CD4-positive, alpha-beta T cell (primary cell): ENCODE measurements at regions not wholly inside any gene's neighbourhood (a gene's known extent, or its start where the extent isn't known, plus 50 kb on each side); places are given as distances from the start of the nearest gene placed in this dataset.

Experiments
- ATAC-seq: fragments of 200-7000 bp; cut with Tn5 transposase; one replicate; pipeline ENCODE4 v1.10.0; 2022; ENCODE audit warnings: mild to moderate bottlenecking; ENCODE audit not compliant: poor library complexity
- CTCF ChIA-PET: fragments of 350-600 bp; sonication (Branson Sonifier 250); formaldehyde crosslinking; loops from one replicate; lab custom pipeline; 2021; ENCODE audit warnings: antibody characterized with exemption, inconsistent platforms; lab: Charles Lee
- POLR2A ChIA-PET: fragments of 350-600 bp; sonication (Branson Sonifier 250); formaldehyde crosslinking; loops from one replicate; lab custom pipeline; 2021; ENCODE audit warnings: antibody characterized with exemption, inconsistent platforms; lab: Charles Lee
- DNase-seq, 14 experiments: peaks; one replicate each; pipeline ENCODE4 v3.0.0-alpha.2; 2013 to 2020; ENCODE audit warnings: mixed read lengths in 2 of 14
- H3K27ac ChIP-seq, 2 donors: one replicate each; pipeline versions ENCODE4 v1.5.1 to v1.7.0; 2013; ENCODE audit warnings: low read length in 2 of 2, low read depth in 1 of 2, mild to moderate bottlenecking in 1 of 2
- H3K27me3 ChIP-seq, 2 experiments: 1 replicate in 1 of 2; 2 replicates in 1 of 2; pipeline versions ENCODE4 v1.6.1 to v1.7.0; 2013; ENCODE audit warnings: low read length in 2 of 2, control low read depth in 1 of 2, mild to moderate bottlenecking in 1 of 2, moderate library complexity in 1 of 2; ENCODE audit not compliant: insufficient read depth in 2 of 2, control insufficient read depth in 1 of 2
- H3K36me3 ChIP-seq: one replicate; pipeline ENCODE4 v1.6.1; 2013; ENCODE audit warnings: low read length, control low read depth; ENCODE audit not compliant: insufficient read depth
- H3K4me1 ChIP-seq: one replicate; pipeline ENCODE4 v1.6.1; 2013; ENCODE audit warnings: low read length, control low read depth; ENCODE audit not compliant: insufficient read depth
- H3K4me3 ChIP-seq: one replicate; pipeline ENCODE4 v1.5.1; 2013; ENCODE audit warnings: mild to moderate bottlenecking, low read length, moderate library complexity
- H3K9me3 ChIP-seq, 2 experiments: 1 replicate in 1 of 2; 2 replicates in 1 of 2; pipeline versions ENCODE4 v1.6.1 to v1.7.0; 2013; ENCODE audit warnings: low read length in 2 of 2, mild to moderate bottlenecking in 2 of 2, control low read depth in 1 of 2, moderate library complexity in 1 of 2; ENCODE audit not compliant: control insufficient read depth in 1 of 2, insufficient read depth in 1 of 2
- H3K27ac Mint-ChIP-seq: one replicate; pipeline ENCODE4 v1.8.0; 2020; ENCODE audit warnings: mixed read lengths
- H3K27me3 Mint-ChIP-seq: one replicate; pipeline ENCODE4 v1.8.0; 2021; ENCODE audit warnings: mixed read lengths
- H3K36me3 Mint-ChIP-seq: one replicate; pipeline ENCODE4 v1.8.0; 2021; ENCODE audit warnings: low read depth, mixed read lengths
- H3K4me1 Mint-ChIP-seq: one replicate; pipeline ENCODE4 v1.8.0; 2021; ENCODE audit warnings: low read depth, mixed read lengths
- H3K4me3 Mint-ChIP-seq: one replicate; pipeline ENCODE4 v1.8.0; 2020; ENCODE audit warnings: mild to moderate bottlenecking, mixed read lengths
- H3K9me3 Mint-ChIP-seq: one replicate; pipeline ENCODE4 v1.8.0; 2020; ENCODE audit warnings: mixed read lengths
- intact Hi-C, 2 experiments: fragments of 100-400 bp; cut with DNase I in 1 of 2; cut with micrococcal nuclease in 1 of 2; formaldehyde crosslinking; loops; one replicate each; pipeline versions ENCODE4 v1.15.1 to v1.9.0; 2023 to 2025; cut with DNase I, micrococcal nuclease
- TF ChIP-seq, protein P1 (sequence below): fragments of 200-600 bp; IDR thresholded peaks from one replicate; pipeline ENCODE4 v1.8.0; 2022; ENCODE audit warnings: antibody characterized with exemption, mild to moderate bottlenecking

DNA sequence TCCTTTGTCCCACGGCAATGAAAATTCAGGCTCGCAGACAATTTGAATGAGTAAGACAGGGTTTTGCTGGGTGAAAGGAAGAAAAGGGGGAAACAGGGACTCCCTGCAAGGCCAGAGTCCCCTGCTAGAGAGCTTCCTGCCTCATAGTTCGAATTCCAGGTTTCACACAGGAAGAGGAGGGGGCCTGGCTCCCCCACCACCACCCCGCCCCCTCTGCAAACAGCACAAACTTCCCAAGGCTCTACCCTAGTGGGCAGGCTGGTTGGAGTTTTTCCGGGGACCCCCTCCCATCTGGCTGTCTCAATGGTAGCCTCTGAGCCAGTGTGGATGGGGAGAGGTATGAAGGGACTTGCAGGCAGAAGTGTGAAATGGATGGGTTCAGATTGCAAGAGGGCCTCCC is 57.4 kb upstream of the NEBL start:
- TF ChIP-seq, protein P1, sequence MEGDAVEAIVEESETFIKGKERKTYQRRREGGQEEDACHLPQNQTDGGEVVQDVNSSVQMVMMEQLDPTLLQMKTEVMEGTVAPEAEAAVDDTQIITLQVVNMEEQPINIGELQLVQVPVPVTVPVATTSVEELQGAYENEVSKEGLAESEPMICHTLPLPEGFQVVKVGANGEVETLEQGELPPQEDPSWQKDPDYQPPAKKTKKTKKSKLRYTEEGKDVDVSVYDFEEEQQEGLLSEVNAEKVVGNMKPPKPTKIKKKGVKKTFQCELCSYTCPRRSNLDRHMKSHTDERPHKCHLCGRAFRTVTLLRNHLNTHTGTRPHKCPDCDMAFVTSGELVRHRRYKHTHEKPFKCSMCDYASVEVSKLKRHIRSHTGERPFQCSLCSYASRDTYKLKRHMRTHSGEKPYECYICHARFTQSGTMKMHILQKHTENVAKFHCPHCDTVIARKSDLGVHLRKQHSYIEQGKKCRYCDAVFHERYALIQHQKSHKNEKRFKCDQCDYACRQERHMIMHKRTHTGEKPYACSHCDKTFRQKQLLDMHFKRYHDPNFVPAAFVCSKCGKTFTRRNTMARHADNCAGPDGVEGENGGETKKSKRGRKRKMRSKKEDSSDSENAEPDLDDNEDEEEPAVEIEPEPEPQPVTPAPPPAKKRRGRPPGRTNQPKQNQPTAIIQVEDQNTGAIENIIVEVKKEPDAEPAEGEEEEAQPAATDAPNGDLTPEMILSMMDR = no peak
- CTCF ChIA-PET = no interaction called here
- Histone ChIP-seq H3K9me3 (no peaks in the 10 kb centered on the region), H3K27ac (no peak overlapping the region), H3K27me3 (no peaks in the 10 kb centered on the region), H3K4me1 (no peaks in the 10 kb centered on the region), H3K36me3 (no peaks in the 10 kb centered on the region), H3K4me3 (no peak overlapping the region)
- intact Hi-C loops = no loop called here
- POLR2A ChIA-PET = no interaction called here
- Mint-ChIP-seq H3K27me3 (no peaks in the 10 kb centered on the region), H3K4me3 (no peak overlapping the region), H3K27ac (no peak overlapping the region), H3K9me3 (no peaks in the 10 kb centered on the region), H3K36me3 (no peaks in the 10 kb centered on the region), H3K4me1 (no peaks in the 10 kb centered on the region)
- no peak for DNase-seq
- no peak for ATAC-seq

DNA sequence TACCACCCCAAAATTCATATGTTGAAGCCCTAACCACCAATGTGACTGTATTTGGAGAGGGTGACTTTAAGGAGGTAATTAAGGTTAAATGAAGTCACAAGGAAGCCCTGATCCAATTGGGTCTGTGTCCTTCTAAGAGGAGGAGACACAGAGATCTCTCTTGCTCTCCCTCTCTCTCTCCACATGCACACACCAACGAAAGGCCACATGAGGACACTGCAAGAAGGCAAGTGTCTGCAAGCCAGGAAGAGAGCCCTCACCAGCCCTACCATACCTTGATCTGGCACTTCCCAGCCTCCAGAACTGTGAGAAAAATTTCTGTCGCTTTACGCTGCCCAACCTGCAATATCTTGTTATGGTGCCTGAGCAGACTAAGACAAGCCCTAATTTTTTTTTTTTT is 56.0 kb upstream of the NEBL start:
- Histone ChIP-seq H3K4me1 (no peaks in the 10 kb centered on the region), H3K4me3 (no peak overlapping the region), H3K36me3 (no peaks in the 10 kb centered on the region), H3K27me3 (no peaks in the 10 kb centered on the region), H3K9me3 (no peaks in the 10 kb centered on the region), H3K27ac (no peak overlapping the region)
- H3K4me1 Mint-ChIP-seq = no peaks in the 10 kb centered on the region
- no peaks in the 10 kb centered on the region for H3K9me3 Mint-ChIP-seq
- H3K36me3 Mint-ChIP-seq = no peaks in the 10 kb centered on the region
- TF ChIP-seq, protein P1 = no peak
- DNase-seq (no peak), ATAC-seq (no peak)
- H3K4me3 Mint-ChIP-seq = no peak overlapping the region
- no peak overlapping the region for H3K27ac Mint-ChIP-seq
- ChIA-PET CTCF (no interaction called here), POLR2A (no interaction called here)
- intact Hi-C loops = no loop called here
- H3K27me3 Mint-ChIP-seq = no peaks in the 10 kb centered on the region

DNA sequence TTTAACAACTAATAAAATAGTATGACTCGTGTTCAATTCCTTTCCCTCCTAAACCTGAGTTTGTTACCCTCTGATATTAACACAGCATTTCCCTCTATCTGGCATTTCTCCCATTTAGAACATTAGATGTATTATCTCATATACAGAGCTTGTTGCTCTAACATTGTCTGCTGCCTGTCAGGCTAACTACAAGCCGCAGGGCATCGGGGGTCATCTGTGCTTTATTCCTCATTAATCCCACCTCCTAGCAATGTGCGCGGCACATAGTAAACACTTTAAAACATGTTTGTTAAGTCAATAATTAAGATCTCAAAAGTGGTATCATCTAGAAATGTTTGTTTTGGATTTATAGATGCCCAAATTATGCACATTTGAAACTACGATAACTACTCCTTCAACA is 52.9 kb upstream of the NEBL start:
- ChIA-PET CTCF (no interaction called here), POLR2A (no interaction called here)
- H3K4me1 ChIP-seq = no peaks in the 10 kb centered on the region
- H3K4me3 Mint-ChIP-seq = no peak overlapping the region
- H3K9me3 Mint-ChIP-seq = no peaks in the 10 kb centered on the region
- no peaks in the 10 kb centered on the region for H3K9me3 ChIP-seq
- TF ChIP-seq, protein P1 = no peak
- ATAC-seq (no peak), DNase-seq (no peak)
- intact Hi-C loops = no loop called here
- H3K27me3 Mint-ChIP-seq = no peaks in the 10 kb centered on the region
- no peak overlapping the region for H3K27ac ChIP-seq
- H3K4me1 Mint-ChIP-seq = no peaks in the 10 kb centered on the region
- H3K27me3 ChIP-seq = no peaks in the 10 kb centered on the region
- H3K27ac Mint-ChIP-seq = no peak overlapping the region
- no peaks in the 10 kb centered on the region for H3K36me3 Mint-ChIP-seq
- H3K4me3 ChIP-seq = no peak overlapping the region
- H3K36me3 ChIP-seq = no peaks in the 10 kb centered on the region
